ENCODE measurements at regions not wholly inside any gene's neighbourhood (a gene's known extent, or its start where the extent isn't known, plus 50 kb on each side); places are given as distances from the start of the nearest gene placed in this dataset.

GRCh38 chr2:21676676-21677075 lies 552.9 kb downstream of the TDRD15 start:
- no peak for TF ChIP-seq CREM (CRISPR knock-in tag; IDR thresholded peaks at IDR 0.05)
- no peak for TF ChIP-seq GRHL2 (CRISPR knock-in tag; IDR thresholded peaks at IDR 0.05; ENCODE audit: insufficient replicate concordance, severe bottlenecking)
- TF ChIP-seq ZBTB43 (CRISPR knock-in tag; IDR thresholded peaks at IDR 0.05), result no peak
- TF ChIP-seq, protein P1, sequence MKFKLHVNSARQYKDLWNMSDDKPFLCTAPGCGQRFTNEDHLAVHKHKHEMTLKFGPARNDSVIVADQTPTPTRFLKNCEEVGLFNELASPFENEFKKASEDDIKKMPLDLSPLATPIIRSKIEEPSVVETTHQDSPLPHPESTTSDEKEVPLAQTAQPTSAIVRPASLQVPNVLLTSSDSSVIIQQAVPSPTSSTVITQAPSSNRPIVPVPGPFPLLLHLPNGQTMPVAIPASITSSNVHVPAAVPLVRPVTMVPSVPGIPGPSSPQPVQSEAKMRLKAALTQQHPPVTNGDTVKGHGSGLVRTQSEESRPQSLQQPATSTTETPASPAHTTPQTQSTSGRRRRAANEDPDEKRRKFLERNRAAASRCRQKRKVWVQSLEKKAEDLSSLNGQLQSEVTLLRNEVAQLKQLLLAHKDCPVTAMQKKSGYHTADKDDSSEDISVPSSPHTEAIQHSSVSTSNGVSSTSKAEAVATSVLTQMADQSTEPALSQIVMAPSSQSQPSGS (CRISPR knock-in tag; IDR thresholded peaks at IDR 0.05; ENCODE audit: borderline replicate concordance, low read depth), result no peak
- TF ChIP-seq CREB1 (CRISPR knock-in tag; IDR thresholded peaks at IDR 0.05), result no peak
- TF ChIP-seq, protein P2, sequence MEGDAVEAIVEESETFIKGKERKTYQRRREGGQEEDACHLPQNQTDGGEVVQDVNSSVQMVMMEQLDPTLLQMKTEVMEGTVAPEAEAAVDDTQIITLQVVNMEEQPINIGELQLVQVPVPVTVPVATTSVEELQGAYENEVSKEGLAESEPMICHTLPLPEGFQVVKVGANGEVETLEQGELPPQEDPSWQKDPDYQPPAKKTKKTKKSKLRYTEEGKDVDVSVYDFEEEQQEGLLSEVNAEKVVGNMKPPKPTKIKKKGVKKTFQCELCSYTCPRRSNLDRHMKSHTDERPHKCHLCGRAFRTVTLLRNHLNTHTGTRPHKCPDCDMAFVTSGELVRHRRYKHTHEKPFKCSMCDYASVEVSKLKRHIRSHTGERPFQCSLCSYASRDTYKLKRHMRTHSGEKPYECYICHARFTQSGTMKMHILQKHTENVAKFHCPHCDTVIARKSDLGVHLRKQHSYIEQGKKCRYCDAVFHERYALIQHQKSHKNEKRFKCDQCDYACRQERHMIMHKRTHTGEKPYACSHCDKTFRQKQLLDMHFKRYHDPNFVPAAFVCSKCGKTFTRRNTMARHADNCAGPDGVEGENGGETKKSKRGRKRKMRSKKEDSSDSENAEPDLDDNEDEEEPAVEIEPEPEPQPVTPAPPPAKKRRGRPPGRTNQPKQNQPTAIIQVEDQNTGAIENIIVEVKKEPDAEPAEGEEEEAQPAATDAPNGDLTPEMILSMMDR (IDR thresholded peaks at IDR 0.05), result no peak
- TF ChIP-seq, protein P3, sequence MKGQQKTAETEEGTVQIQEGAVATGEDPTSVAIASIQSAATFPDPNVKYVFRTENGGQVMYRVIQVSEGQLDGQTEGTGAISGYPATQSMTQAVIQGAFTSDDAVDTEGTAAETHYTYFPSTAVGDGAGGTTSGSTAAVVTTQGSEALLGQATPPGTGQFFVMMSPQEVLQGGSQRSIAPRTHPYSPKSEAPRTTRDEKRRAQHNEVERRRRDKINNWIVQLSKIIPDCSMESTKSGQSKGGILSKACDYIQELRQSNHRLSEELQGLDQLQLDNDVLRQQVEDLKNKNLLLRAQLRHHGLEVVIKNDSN (CRISPR knock-in tag; IDR thresholded peaks at IDR 0.05), result no peak

Data from WTC11 (cell line).